ENCODE measurements at regions not wholly inside any gene's neighbourhood (a gene's known extent, or its start where the extent isn't known, plus 50 kb on each side); places are given as distances from the start of the nearest gene placed in this dataset.

DNA sequence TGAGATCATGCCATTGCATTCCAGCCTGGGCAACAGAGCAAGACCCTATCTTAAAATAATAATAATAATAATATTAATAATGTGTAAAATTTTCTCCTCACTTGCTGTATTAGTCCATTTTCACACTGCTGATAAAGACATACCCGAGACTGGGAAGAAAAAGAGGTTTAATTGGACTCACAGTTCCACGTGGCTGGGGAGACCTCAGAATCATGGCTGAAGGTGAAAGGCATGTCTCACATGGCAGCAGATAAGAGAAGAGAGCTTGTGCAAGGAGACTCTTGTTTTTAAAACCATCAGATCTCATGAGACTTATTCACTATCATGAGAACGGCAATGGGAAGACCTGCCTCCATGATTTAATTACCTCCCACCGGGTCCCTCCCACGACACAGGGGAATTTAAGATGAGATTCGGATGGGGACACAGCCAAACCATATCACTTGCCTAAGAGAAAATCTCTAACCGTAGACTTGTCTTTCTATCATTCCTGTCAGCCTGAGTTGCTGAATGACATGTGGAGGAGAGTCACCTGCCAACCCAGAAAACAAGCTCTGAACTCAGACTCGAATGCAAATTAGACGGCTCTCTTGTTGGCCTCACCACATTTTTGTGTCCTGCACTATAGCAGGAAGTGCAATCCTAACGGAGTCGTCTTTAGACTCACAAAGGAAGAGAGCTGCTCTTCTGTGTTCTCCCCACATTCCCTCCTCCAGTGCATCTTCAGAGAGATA is 51.9 kb upstream of the DCTD start (continued):
- TF ChIP-seq, protein P1, sequence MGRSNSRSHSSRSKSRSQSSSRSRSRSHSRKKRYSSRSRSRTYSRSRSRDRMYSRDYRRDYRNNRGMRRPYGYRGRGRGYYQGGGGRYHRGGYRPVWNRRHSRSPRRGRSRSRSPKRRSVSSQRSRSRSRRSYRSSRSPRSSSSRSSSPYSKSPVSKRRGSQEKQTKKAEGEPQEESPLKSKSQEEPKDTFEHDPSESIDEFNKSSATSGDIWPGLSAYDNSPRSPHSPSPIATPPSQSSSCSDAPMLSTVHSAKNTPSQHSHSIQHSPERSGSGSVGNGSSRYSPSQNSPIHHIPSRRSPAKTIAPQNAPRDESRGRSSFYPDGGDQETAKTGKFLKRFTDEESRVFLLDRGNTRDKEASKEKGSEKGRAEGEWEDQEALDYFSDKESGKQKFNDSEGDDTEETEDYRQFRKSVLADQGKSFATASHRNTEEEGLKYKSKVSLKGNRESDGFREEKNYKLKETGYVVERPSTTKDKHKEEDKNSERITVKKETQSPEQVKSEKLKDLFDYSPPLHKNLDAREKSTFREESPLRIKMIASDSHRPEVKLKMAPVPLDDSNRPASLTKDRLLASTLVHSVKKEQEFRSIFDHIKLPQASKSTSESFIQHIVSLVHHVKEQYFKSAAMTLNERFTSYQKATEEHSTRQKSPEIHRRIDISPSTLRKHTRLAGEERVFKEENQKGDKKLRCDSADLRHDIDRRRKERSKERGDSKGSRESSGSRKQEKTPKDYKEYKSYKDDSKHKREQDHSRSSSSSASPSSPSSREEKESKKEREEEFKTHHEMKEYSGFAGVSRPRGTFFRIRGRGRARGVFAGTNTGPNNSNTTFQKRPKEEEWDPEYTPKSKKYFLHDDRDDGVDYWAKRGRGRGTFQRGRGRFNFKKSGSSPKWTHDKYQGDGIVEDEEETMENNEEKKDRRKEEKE (IDR thresholded peaks at IDR 0.05; ENCODE audit: borderline replicate concordance in 1 of 2, control insufficient read depth in 1 of 2, low read depth in 2 of 2, low read length in 1 of 2), result no peak
- TF ChIP-seq, protein P2, sequence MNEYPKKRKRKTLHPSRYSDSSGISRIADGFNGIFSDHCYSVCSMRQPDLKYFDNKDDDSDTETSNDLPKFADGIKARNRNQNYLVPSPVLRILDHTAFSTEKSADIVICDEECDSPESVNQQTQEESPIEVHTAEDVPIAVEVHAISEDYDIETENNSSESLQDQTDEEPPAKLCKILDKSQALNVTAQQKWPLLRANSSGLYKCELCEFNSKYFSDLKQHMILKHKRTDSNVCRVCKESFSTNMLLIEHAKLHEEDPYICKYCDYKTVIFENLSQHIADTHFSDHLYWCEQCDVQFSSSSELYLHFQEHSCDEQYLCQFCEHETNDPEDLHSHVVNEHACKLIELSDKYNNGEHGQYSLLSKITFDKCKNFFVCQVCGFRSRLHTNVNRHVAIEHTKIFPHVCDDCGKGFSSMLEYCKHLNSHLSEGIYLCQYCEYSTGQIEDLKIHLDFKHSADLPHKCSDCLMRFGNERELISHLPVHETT (CRISPR knock-in tag; conservative IDR thresholded peaks at IDR 0.05 in 1 of 2, IDR thresholded peaks at IDR 0.05 in 1 of 2), result peak in 1 of 2 experiments; percentile 33; a peak in 1 of 4 replicates
- TF ChIP-seq BHLHE40 (IDR thresholded peaks at IDR 0.05; ENCODE audit: low read length) (0 out of 2 replicates have a peak, but pooled peaks have one; percentile 25), ZBTB7A (IDR thresholded peaks at IDR 0.05; ENCODE audit: borderline replicate concordance, control insufficient read depth, low read depth, low read length) (no peak), EP400 (IDR thresholded peaks at IDR 0.05) (peak; percentile 29; the same call in 1 of the 2 replicates), PCBP2 (IDR thresholded peaks at IDR 0.05; ENCODE audit: low read depth, low read length, poor library complexity, severe bottlenecking) (no peak), MYC (IDR thresholded peaks at IDR 0.05; ENCODE audit: low read depth, low read length) (0 out of 2 replicates have a peak, but pooled peaks have one; percentile 41), MYC (CRISPR knock-in tag; IDR thresholded peaks at IDR 0.05; ENCODE audit: borderline replicate concordance, low read depth) (no peak), NFIX (CRISPR knock-in tag; IDR thresholded peaks at IDR 0.05; ENCODE audit: low read depth) (no peak), HLTF (IDR thresholded peaks at IDR 0.05) (no peak), NUFIP1 (IDR thresholded peaks at IDR 0.05; ENCODE audit: partially characterized antibody) (no peak), SMARCE1 (IDR thresholded peaks at IDR 0.05) (no peak), YY1 (IDR thresholded peaks at IDR 0.05; ENCODE audit: borderline replicate concordance in 1 of 3, control insufficient read depth in 1 of 3, extremely low read depth in 1 of 3, insufficient read depth in 3 of 3, insufficient read length in 1 of 3, insufficient replicate concordance in 2 of 3, low read depth in 1 of 3, low read length in 2 of 3) (peak in 1 of 3 experiments; percentile 35), ZNF224 (CRISPR knock-in tag; IDR thresholded peaks at IDR 0.05) (no peak), ZNF75A (CRISPR knock-in tag; IDR thresholded peaks at IDR 0.05) (no peak), TBP (optimal IDR thresholded peaks at IDR 0.05; ENCODE audit: low read depth, low read length) (peak; percentile 6), HDAC3 (IDR thresholded peaks at IDR 0.05; ENCODE audit: borderline replicate concordance, partially characterized antibody) (no peak), MEIS2 (IDR thresholded peaks at IDR 0.05; ENCODE audit: partially characterized antibody) (peak; percentile 84)
- TF ChIP-seq, protein P3, sequence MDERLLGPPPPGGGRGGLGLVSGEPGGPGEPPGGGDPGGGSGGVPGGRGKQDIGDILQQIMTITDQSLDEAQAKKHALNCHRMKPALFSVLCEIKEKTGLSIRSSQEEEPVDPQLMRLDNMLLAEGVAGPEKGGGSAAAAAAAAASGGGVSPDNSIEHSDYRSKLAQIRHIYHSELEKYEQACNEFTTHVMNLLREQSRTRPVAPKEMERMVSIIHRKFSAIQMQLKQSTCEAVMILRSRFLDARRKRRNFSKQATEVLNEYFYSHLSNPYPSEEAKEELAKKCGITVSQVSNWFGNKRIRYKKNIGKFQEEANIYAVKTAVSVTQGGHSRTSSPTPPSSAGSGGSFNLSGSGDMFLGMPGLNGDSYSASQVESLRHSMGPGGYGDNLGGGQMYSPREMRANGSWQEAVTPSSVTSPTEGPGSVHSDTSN (CRISPR knock-in tag; IDR thresholded peaks at IDR 0.05; ENCODE audit: low read depth), result no peak
- TF ChIP-seq, protein P3 (tag; conservative IDR thresholded peaks at IDR 0.05; ENCODE audit: low read depth), result no peak

Data from K562 (cell line).